ENCODE measurements at regions not wholly inside any gene's neighbourhood (a gene's known extent, or its start where the extent isn't known, plus 50 kb on each side); places are given as distances from the start of the nearest gene placed in this dataset.

GRCh38 chr12:78559886-78560285 lies 304.7 kb upstream of the SYT1 start (continued):
- TF ChIP-seq, protein P1, sequence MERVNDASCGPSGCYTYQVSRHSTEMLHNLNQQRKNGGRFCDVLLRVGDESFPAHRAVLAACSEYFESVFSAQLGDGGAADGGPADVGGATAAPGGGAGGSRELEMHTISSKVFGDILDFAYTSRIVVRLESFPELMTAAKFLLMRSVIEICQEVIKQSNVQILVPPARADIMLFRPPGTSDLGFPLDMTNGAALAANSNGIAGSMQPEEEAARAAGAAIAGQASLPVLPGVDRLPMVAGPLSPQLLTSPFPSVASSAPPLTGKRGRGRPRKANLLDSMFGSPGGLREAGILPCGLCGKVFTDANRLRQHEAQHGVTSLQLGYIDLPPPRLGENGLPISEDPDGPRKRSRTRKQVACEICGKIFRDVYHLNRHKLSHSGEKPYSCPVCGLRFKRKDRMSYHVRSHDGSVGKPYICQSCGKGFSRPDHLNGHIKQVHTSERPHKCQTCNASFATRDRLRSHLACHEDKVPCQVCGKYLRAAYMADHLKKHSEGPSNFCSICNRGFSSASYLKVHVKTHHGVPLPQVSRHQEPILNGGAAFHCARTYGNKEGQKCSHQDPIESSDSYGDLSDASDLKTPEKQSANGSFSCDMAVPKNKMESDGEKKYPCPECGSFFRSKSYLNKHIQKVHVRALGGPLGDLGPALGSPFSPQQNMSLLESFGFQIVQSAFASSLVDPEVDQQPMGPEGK (CRISPR knock-in tag; IDR thresholded peaks at IDR 0.05; ENCODE audit: borderline replicate concordance): no peak
- TF ChIP-seq CREB5 (CRISPR knock-in tag; IDR thresholded peaks at IDR 0.05; ENCODE audit: low read depth): no peak

DNA sequence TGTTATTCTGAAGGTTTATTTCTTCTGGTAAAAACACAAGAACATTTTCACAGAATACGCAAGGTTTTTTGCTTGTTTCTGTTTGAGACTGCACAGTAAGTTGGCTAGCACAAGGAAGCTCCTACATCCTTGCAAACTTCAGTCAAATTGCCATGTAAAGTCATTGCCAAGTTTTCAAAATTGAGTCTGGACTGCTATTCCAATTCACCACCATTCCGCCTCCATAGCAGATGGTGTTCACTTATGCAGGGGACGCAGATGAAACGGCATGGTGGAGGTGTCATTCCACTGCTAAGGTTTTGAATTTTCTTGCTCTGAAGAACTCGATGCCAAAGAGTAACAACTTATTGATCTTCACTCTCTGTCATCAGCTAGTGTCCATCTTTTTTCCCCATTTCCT lies 303.9 kb upstream of the SYT1 start:
- no peak for TF ChIP-seq TCF4 (CRISPR knock-in tag; IDR thresholded peaks at IDR 0.05; ENCODE audit: borderline replicate concordance)
- TF ChIP-seq ARNTL (CRISPR knock-in tag; IDR thresholded peaks at IDR 0.05; ENCODE audit: borderline replicate concordance, low read depth): no peak
- TF ChIP-seq, protein P1 (CRISPR knock-in tag; IDR thresholded peaks at IDR 0.05; ENCODE audit: borderline replicate concordance): no peak
- TF ChIP-seq ZFP30 (CRISPR knock-in tag; IDR thresholded peaks at IDR 0.05): no peak
- no peak for TF ChIP-seq ZNF8 (CRISPR knock-in tag; IDR thresholded peaks at IDR 0.05)
- TF ChIP-seq OSR1 (CRISPR knock-in tag; IDR thresholded peaks at IDR 0.05): no peak
- TF ChIP-seq PPARA (CRISPR knock-in tag; IDR thresholded peaks at IDR 0.05; ENCODE audit: borderline replicate concordance): no peak
- TF ChIP-seq, protein P2, sequence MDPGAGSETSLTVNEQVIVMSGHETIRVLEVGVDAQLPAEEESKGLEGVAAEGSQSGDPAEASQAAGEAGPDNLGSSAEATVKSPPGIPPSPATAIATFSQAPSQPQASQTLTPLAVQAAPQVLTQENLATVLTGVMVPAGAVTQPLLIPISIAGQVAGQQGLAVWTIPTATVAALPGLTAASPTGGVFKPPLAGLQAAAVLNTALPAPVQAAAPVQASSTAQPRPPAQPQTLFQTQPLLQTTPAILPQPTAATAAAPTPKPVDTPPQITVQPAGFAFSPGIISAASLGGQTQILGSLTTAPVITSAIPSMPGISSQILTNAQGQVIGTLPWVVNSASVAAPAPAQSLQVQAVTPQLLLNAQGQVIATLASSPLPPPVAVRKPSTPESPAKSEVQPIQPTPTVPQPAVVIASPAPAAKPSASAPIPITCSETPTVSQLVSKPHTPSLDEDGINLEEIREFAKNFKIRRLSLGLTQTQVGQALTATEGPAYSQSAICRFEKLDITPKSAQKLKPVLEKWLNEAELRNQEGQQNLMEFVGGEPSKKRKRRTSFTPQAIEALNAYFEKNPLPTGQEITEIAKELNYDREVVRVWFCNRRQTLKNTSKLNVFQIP (CRISPR knock-in tag; IDR thresholded peaks at IDR 0.05; ENCODE audit: borderline replicate concordance, low read depth): no peak
- TF ChIP-seq ZNF70 (CRISPR knock-in tag; IDR thresholded peaks at IDR 0.05): no peak
- no peak for TF ChIP-seq GLIS3 (CRISPR knock-in tag; IDR thresholded peaks at IDR 0.05)
- TF ChIP-seq ZNF565 (CRISPR knock-in tag; conservative IDR thresholded peaks at IDR 0.05; ENCODE audit: low read depth): no peak
- no peak for ATAC-seq

GRCh38 chr12:78562368-78563205 lies 302.0 kb upstream of the SYT1 start:
- ATAC-seq: peak; percentile 69
- TF ChIP-seq ZNF565 (CRISPR knock-in tag; conservative IDR thresholded peaks at IDR 0.05; ENCODE audit: low read depth) (no peak), ZFP30 (CRISPR knock-in tag; IDR thresholded peaks at IDR 0.05) (no peak), CSRNP3 (CRISPR knock-in tag; IDR thresholded peaks at IDR 0.05) (no peak), ESRRG (CRISPR knock-in tag; IDR thresholded peaks at IDR 0.05) (no peak), ARNTL (CRISPR knock-in tag; IDR thresholded peaks at IDR 0.05; ENCODE audit: borderline replicate concordance, low read depth) (no peak), ZC3H10 (CRISPR knock-in tag; IDR thresholded peaks at IDR 0.05) (no peak), ZNF70 (CRISPR knock-in tag; IDR thresholded peaks at IDR 0.05) (no peak), CSDC2 (CRISPR knock-in tag; IDR thresholded peaks at IDR 0.05) (no peak), GLIS3 (CRISPR knock-in tag; IDR thresholded peaks at IDR 0.05) (no peak), TSHZ2 (CRISPR knock-in tag; IDR thresholded peaks at IDR 0.05) (no peak), OSR1 (CRISPR knock-in tag; IDR thresholded peaks at IDR 0.05) (no peak), ISL1 (CRISPR knock-in tag; IDR thresholded peaks at IDR 0.05) (no peak), CREB5 (CRISPR knock-in tag; IDR thresholded peaks at IDR 0.05; ENCODE audit: low read depth) (no peak), BACH2 (CRISPR knock-in tag; IDR thresholded peaks at IDR 0.05; ENCODE audit: borderline replicate concordance) (no peak), PPARA (CRISPR knock-in tag; IDR thresholded peaks at IDR 0.05; ENCODE audit: borderline replicate concordance) (no peak)
- TF ChIP-seq, protein P1 (CRISPR knock-in tag; IDR thresholded peaks at IDR 0.05; ENCODE audit: borderline replicate concordance): no peak

Measured in SK-N-SH treated with all-trans-retinoic acid at 6 μM for 48 hours (cell line).